Neural cell (in vitro differentiated cells): ENCODE measurements at regions not wholly inside any gene's neighbourhood (a gene's known extent, or its start where the extent isn't known, plus 50 kb on each side); places are given as distances from the start of the nearest gene placed in this dataset.

Experiments used
- CTCF ChIP-seq: fragments of 450-650 bp; IDR thresholded peaks from 2 replicates; pipeline ENCODE4 v1.5.1; 2014; ENCODE audit warnings: antibody characterized with exemption, mild to moderate bottlenecking, moderate library complexity; ENCODE audit not compliant: poor library complexity, severe bottlenecking
- EP300 ChIP-seq: fragments of 450-650 bp; conservative IDR thresholded peaks from 2 replicates; pipeline ENCODE4 v1.6.1; 2014; ENCODE audit warnings: antibody characterized with exemption, mild to moderate bottlenecking, moderate library complexity; ENCODE audit not compliant: poor library complexity, severe bottlenecking
- EZH2 ChIP-seq: fragments of 200-600, 300-800 bp; shearing (Covaris generic), sonication (generic); IDR thresholded peaks from 2 replicates; pipeline ENCODE4 v1.6.1; 2014; ENCODE audit warnings: antibody characterized with exemption, low read length, borderline replicate concordance, mild to moderate bottlenecking; ENCODE audit not compliant: insufficient read depth, poor library complexity, severe bottlenecking
- MXI1 ChIP-seq: fragments of 450-650 bp; conservative IDR thresholded peaks from 2 replicates; pipeline ENCODE4 v1.6.1; 2014; ENCODE audit warnings: antibody characterized with exemption, mild to moderate bottlenecking; ENCODE audit not compliant: poor library complexity, severe bottlenecking
- POLR2AphosphoS5 ChIP-seq: IDR thresholded peaks from 2 replicates; pipeline ENCODE4 v1.6.1; 2012
- RAD21 ChIP-seq: fragments of 450-650 bp; conservative IDR thresholded peaks from 2 replicates; pipeline ENCODE4 v1.6.1; 2014; ENCODE audit warnings: antibody characterized with exemption, mild to moderate bottlenecking, moderate library complexity
- REST ChIP-seq: IDR thresholded peaks from 2 replicates; pipeline ENCODE4 v1.6.1; 2012; ENCODE audit warnings: borderline replicate concordance
- SMC3 ChIP-seq: fragments of 450-650 bp; conservative IDR thresholded peaks from 2 replicates; pipeline ENCODE4 v1.6.1; 2014; ENCODE audit warnings: antibody characterized with exemption, mild to moderate bottlenecking, moderate library complexity; ENCODE audit not compliant: poor library complexity
- TAF1 ChIP-seq: IDR thresholded peaks from 2 replicates; pipeline ENCODE4 v1.6.1; 2012; ENCODE audit warnings: low read depth

- TF ChIP-seq CTCF (no peak), REST (no peak), TAF1 (no peak), EP300 (no peak), EZH2 (no peak), POLR2AphosphoS5 (no peak), MXI1 (no peak), RAD21 (no peak), SMC3 (no peak)
These were observed 54.6 kb upstream of the MAP4K3 start for GRCh38 chr2:39491653-39492052.
